ENCODE measurements at regions not wholly inside any gene's neighbourhood (a gene's known extent, or its start where the extent isn't known, plus 50 kb on each side); places are given as distances from the start of the nearest gene placed in this dataset.

DNA sequence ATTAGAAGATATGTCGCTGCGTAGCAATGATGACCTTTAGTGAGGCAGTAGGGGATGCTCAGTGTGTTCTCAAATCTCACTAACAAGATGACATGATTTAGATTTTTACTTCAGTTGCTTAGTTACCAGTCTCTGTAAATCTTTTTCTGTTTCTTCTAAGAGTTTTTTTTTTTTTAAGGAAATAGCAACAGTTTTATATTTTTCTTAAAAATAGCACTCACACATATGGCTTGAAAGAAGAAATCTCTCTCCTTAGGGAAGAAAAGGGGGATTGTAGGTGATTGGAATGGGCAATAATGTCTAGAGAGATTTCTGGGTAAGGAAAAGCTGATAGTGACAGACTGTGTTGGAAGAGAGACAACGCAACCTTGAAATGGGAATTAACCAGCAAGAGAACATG is 524.6 kb upstream of the ARPP21 start:
- Histone ChIP-seq H3K18ac (ENCODE audit: low read depth in 1 of 2, low read length in 2 of 2) (no peak overlapping the region), H2AFZ (ENCODE audit: low read depth, low read length) (no peak overlapping the region), H2AK5ac (ENCODE audit: low read length, severe bottlenecking) (no peak overlapping the region), H2BK15ac (ENCODE audit: low read depth, poor library complexity, severe bottlenecking) (no peak overlapping the region), H3K9me3 (ENCODE audit: control insufficient read depth, low read length) (peaks cover 14% of the 10 kb centered on the region), H3K79me1 (replicated peaks; ENCODE audit: low read length, poor library complexity, severe bottlenecking) (no peaks in the 10 kb centered on the region), H3K4me3 (ENCODE audit: insufficient read depth in 1 of 2, low read depth in 1 of 2, low read length in 2 of 2) (no peak overlapping the region), H4K8ac (ENCODE audit: low read length) (no peak overlapping the region), H2BK120ac (ENCODE audit: low read depth, low read length) (no peak overlapping the region), H3K27ac (ENCODE audit: low read length, poor library complexity, severe bottlenecking) (no peak overlapping the region), H3K4me2 (ENCODE audit: low read length, poor library complexity, severe bottlenecking) (no peak overlapping the region), H3K9ac (ENCODE audit: low read length) (no peak overlapping the region), H3K27me3 (ENCODE audit: control insufficient read depth in 1 of 2, insufficient read depth in 1 of 2, low read length in 2 of 2) (no peaks in the 10 kb centered on the region), H3K23ac (ENCODE audit: low read length in 2 of 2) (no peak overlapping the region), H3K4me1 (ENCODE audit: control insufficient read depth, insufficient read depth, low read depth, low read length) (no peaks in the 10 kb centered on the region), H2BK5ac (ENCODE audit: low read depth, low read length, poor library complexity, severe bottlenecking) (no peak overlapping the region), H4K91ac (ENCODE audit: low read length) (no peak overlapping the region), H3K36me3 (ENCODE audit: control insufficient read depth in 1 of 2, insufficient read depth in 2 of 2, low read depth in 1 of 2, low read length in 2 of 2) (no peaks in the 10 kb centered on the region), H2BK12ac (ENCODE audit: low read length in 2 of 2) (no peak overlapping the region), H3K14ac (ENCODE audit: low read length in 2 of 2) (no peak overlapping the region), H3K4ac (ENCODE audit: low read depth in 1 of 2, low read length in 2 of 2) (no peak overlapping the region)
- DNase-seq: no peak
- WGBS: 93% methylated on average over 3 of the region's 3 CpGs

DNA sequence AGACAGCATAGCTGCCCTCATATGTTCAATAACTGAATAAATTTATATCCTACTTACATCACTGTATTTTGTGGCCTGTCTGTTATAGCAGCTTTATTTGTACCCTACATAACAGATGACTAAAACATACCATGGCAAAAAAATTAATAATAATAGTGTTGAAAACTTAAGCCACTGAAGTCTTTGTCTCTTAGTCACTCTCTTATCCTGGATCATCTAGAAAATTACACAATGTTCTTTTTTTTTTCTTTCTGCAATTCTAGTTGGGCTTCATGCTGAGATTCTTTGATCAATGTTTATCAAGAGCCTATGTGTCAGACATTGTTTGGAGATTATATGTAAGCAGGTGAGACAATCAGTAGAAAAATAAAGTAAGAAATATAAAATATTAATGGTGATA is 519.3 kb upstream of the ARPP21 start:
- H2BK5ac ChIP-seq (ENCODE audit: low read depth, low read length, poor library complexity, severe bottlenecking): no peak overlapping the region
- H4K8ac ChIP-seq (ENCODE audit: low read length): no peak overlapping the region
- H3K4me3 ChIP-seq (ENCODE audit: insufficient read depth in 1 of 2, low read depth in 1 of 2, low read length in 2 of 2): no peak overlapping the region
- no peak for DNase-seq
- H3K36me3 ChIP-seq (ENCODE audit: control insufficient read depth in 1 of 2, insufficient read depth in 2 of 2, low read depth in 1 of 2, low read length in 2 of 2): no peaks in the 10 kb centered on the region
- no peak overlapping the region for H2BK120ac ChIP-seq (ENCODE audit: low read depth, low read length)
- no peak overlapping the region for H2AK5ac ChIP-seq (ENCODE audit: low read length, severe bottlenecking)
- peaks cover 19% of the 10 kb centered on the region for H3K9me3 ChIP-seq (ENCODE audit: control insufficient read depth, low read length)
- H2BK12ac ChIP-seq (ENCODE audit: low read length in 2 of 2): no peak overlapping the region
- no peak overlapping the region for H3K18ac ChIP-seq (ENCODE audit: low read depth in 1 of 2, low read length in 2 of 2)
- H2BK15ac ChIP-seq (ENCODE audit: low read depth, poor library complexity, severe bottlenecking): no peak overlapping the region
- no peak overlapping the region for H3K9ac ChIP-seq (ENCODE audit: low read length)
- H3K23ac ChIP-seq (ENCODE audit: low read length in 2 of 2): no peak overlapping the region
- H3K14ac ChIP-seq (ENCODE audit: low read length in 2 of 2): no peak overlapping the region
- no peaks in the 10 kb centered on the region for H3K4me1 ChIP-seq (ENCODE audit: control insufficient read depth, insufficient read depth, low read depth, low read length)
- no peak overlapping the region for H3K4ac ChIP-seq (ENCODE audit: low read depth in 1 of 2, low read length in 2 of 2)
- H3K4me2 ChIP-seq (ENCODE audit: low read length, poor library complexity, severe bottlenecking): no peak overlapping the region
- no peak overlapping the region for H3K27ac ChIP-seq (ENCODE audit: low read length, poor library complexity, severe bottlenecking)
- no peaks in the 10 kb centered on the region for H3K27me3 ChIP-seq (ENCODE audit: control insufficient read depth in 1 of 2, insufficient read depth in 1 of 2, low read length in 2 of 2)
- no peak overlapping the region for H4K91ac ChIP-seq (ENCODE audit: low read length)
- H2AFZ ChIP-seq (ENCODE audit: low read depth, low read length): no peak overlapping the region
- H3K79me1 ChIP-seq (replicated peaks; ENCODE audit: low read length, poor library complexity, severe bottlenecking): no peaks in the 10 kb centered on the region

DNA sequence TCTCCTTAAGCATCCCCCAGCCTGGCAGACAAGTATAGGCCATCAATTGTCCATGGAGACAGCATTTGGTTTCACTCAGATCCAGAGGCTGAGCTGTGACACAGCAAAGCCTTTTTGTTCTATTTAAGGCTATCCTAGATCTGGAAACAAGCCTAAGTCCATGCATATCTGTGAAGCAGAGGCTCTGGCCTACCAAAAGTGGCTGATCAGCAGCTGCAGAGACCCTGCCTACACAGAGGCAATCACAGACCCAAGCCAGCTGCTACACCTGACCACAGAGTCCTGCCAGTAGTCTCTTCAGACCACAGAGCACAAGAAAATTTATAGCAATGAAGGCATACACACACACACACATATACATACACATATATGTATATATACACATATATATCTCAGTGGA is 501.7 kb upstream of the ARPP21 start:
- H3K9me3 ChIP-seq (ENCODE audit: control insufficient read depth, low read length): peaks cover 9% of the 10 kb centered on the region
- H3K4me2 ChIP-seq (ENCODE audit: low read length, poor library complexity, severe bottlenecking): no peak overlapping the region
- no peak overlapping the region for H3K9ac ChIP-seq (ENCODE audit: low read length)
- H3K4me3 ChIP-seq (ENCODE audit: insufficient read depth in 1 of 2, low read depth in 1 of 2, low read length in 2 of 2): no peak overlapping the region
- no peak overlapping the region for H2BK5ac ChIP-seq (ENCODE audit: low read depth, low read length, poor library complexity, severe bottlenecking)
- H3K27me3 ChIP-seq (ENCODE audit: control insufficient read depth in 1 of 2, insufficient read depth in 1 of 2, low read length in 2 of 2): no peaks in the 10 kb centered on the region
- H2AFZ ChIP-seq (ENCODE audit: low read depth, low read length): no peak overlapping the region
- no peaks in the 10 kb centered on the region for H3K79me1 ChIP-seq (replicated peaks; ENCODE audit: low read length, poor library complexity, severe bottlenecking)
- no peak overlapping the region for H4K8ac ChIP-seq (ENCODE audit: low read length)
- no peak overlapping the region for H3K14ac ChIP-seq (ENCODE audit: low read length in 2 of 2)
- no peak overlapping the region for H2AK5ac ChIP-seq (ENCODE audit: low read length, severe bottlenecking)
- H2BK120ac ChIP-seq (ENCODE audit: low read depth, low read length): no peak overlapping the region
- no peak for DNase-seq
- no peak overlapping the region for H3K18ac ChIP-seq (ENCODE audit: low read depth in 1 of 2, low read length in 2 of 2)
- H3K27ac ChIP-seq (ENCODE audit: low read length, poor library complexity, severe bottlenecking): no peak overlapping the region
- no peaks in the 10 kb centered on the region for H3K4me1 ChIP-seq (ENCODE audit: control insufficient read depth, insufficient read depth, low read depth, low read length)
- no peak overlapping the region for H2BK12ac ChIP-seq (ENCODE audit: low read length in 2 of 2)
- H2BK15ac ChIP-seq (ENCODE audit: low read depth, poor library complexity, severe bottlenecking): no peak overlapping the region
- no peak overlapping the region for H4K91ac ChIP-seq (ENCODE audit: low read length)
- no peaks in the 10 kb centered on the region for H3K36me3 ChIP-seq (ENCODE audit: control insufficient read depth in 1 of 2, insufficient read depth in 2 of 2, low read depth in 1 of 2, low read length in 2 of 2)
- no peak overlapping the region for H3K4ac ChIP-seq (ENCODE audit: low read depth in 1 of 2, low read length in 2 of 2)
- H3K23ac ChIP-seq (ENCODE audit: low read length in 2 of 2): no peak overlapping the region

DNA sequence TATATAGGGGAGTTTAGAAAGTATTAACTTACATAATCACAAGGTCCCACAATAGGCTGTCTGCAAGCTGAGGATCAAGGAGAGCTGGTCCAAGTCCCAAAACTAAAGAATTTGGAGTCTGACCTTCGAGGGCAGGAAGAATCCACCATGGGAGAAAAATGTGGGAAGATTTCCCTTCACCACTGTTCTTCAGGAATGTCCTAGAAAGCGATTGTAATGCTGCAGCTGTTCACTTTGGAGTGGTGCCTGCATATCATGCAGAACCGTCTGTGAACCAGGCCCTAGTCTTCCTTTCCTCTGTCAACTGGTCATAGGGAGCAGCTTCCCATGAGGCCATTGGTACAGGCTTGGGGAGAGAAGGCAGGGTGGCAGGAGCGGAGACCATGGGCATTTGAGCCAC is 497.9 kb upstream of the ARPP21 start:
- Histone ChIP-seq H3K27ac (ENCODE audit: low read length, poor library complexity, severe bottlenecking) (no peak overlapping the region), H3K9ac (ENCODE audit: low read length) (no peak overlapping the region), H3K4me2 (ENCODE audit: low read length, poor library complexity, severe bottlenecking) (no peak overlapping the region), H2BK5ac (ENCODE audit: low read depth, low read length, poor library complexity, severe bottlenecking) (no peak overlapping the region), H2AK5ac (ENCODE audit: low read length, severe bottlenecking) (no peak overlapping the region), H3K4me1 (ENCODE audit: control insufficient read depth, insufficient read depth, low read depth, low read length) (no peaks in the 10 kb centered on the region), H3K23ac (ENCODE audit: low read length in 2 of 2) (no peak overlapping the region), H3K18ac (ENCODE audit: low read depth in 1 of 2, low read length in 2 of 2) (no peak overlapping the region), H3K79me1 (replicated peaks; ENCODE audit: low read length, poor library complexity, severe bottlenecking) (no peaks in the 10 kb centered on the region), H4K8ac (ENCODE audit: low read length) (no peak overlapping the region), H2BK15ac (ENCODE audit: low read depth, poor library complexity, severe bottlenecking) (no peak overlapping the region), H2BK12ac (ENCODE audit: low read length in 2 of 2) (no peak overlapping the region), H2AFZ (ENCODE audit: low read depth, low read length) (no peak overlapping the region), H3K4me3 (ENCODE audit: insufficient read depth in 1 of 2, low read depth in 1 of 2, low read length in 2 of 2) (no peak overlapping the region), H4K91ac (ENCODE audit: low read length) (no peak overlapping the region), H3K9me3 (ENCODE audit: control insufficient read depth, low read length) (peaks cover 12% of the 10 kb centered on the region), H3K36me3 (ENCODE audit: control insufficient read depth in 1 of 2, insufficient read depth in 2 of 2, low read depth in 1 of 2, low read length in 2 of 2) (no peaks in the 10 kb centered on the region), H2BK120ac (ENCODE audit: low read depth, low read length) (no peak overlapping the region), H3K4ac (ENCODE audit: low read depth in 1 of 2, low read length in 2 of 2) (no peak overlapping the region), H3K14ac (ENCODE audit: low read length in 2 of 2) (no peak overlapping the region), H3K27me3 (ENCODE audit: control insufficient read depth in 1 of 2, insufficient read depth in 1 of 2, low read length in 2 of 2) (no peaks in the 10 kb centered on the region)
- no peak for DNase-seq
- 67% methylated on average over 4 of the region's 4 CpGs for WGBS

All from mesenchymal stem cell (in vitro differentiated cells and primary cell).